ENCODE measurements at regions not wholly inside any gene's neighbourhood (a gene's known extent, or its start where the extent isn't known, plus 50 kb on each side); places are given as distances from the start of the nearest gene placed in this dataset.

- Histone ChIP-seq H3K27ac (ENCODE audit: insufficient read depth, low read depth, low read length) (no peak overlapping the region), H3K4me1 (ENCODE audit: control insufficient read depth, extremely low read depth, insufficient read depth, low read length) (no peaks in the 10 kb centered on the region), H3K4me3 (replicated peaks in 1 of 3; ENCODE audit: insufficient read depth in 1 of 3, low read depth in 1 of 3, low read length in 3 of 3) (no peak overlapping the region), H3K36me3 (ENCODE audit: control insufficient read depth in 2 of 2, extremely low read depth in 1 of 2, insufficient read depth in 2 of 2, low read length in 2 of 2) (no peaks in the 10 kb centered on the region), H3K9me1 (replicated peaks; ENCODE audit: control insufficient read depth, extremely low read depth, insufficient read depth, low read length) (no peaks in the 10 kb centered on the region), H3K9ac (replicated peaks; ENCODE audit: extremely low read depth, insufficient read depth, low read length) (no peak overlapping the region), H3K9me3 (replicated peaks; ENCODE audit: control insufficient read depth, insufficient read depth, low read length) (peaks cover 12% of the 10 kb centered on the region), H3K27me3 (ENCODE audit: control insufficient read depth in 2 of 2, insufficient read depth in 2 of 2, low read length in 2 of 2) (no peaks in the 10 kb centered on the region), H2AFZ (ENCODE audit: low read depth, low read length) (no peak overlapping the region), H3K79me2 (ENCODE audit: control insufficient read depth, insufficient read depth, low read length) (no peaks in the 10 kb centered on the region), H3K4me2 (ENCODE audit: insufficient read depth, low read length) (no peak overlapping the region), H4K20me1 (replicated peaks; ENCODE audit: control insufficient read depth, extremely low read depth, insufficient read depth, low read length) (no peaks in the 10 kb centered on the region)
- no TSS peak for BruUV-seq (replicated peaks)
- no peak for TF ChIP-seq MYC (IDR thresholded peaks at IDR 0.05; ENCODE audit: low read depth, low read length)
- no peak for TF ChIP-seq JUN (IDR thresholded peaks at IDR 0.05; ENCODE audit: borderline replicate concordance, insufficient read depth, insufficient read length, low read depth)
- TF ChIP-seq CTCF (IDR thresholded peaks at IDR 0.05; ENCODE audit: extremely low read depth in 1 of 2, insufficient read depth in 1 of 2, low read depth in 1 of 2, low read length in 2 of 2): no peak
- TF ChIP-seq POLR2A (IDR thresholded peaks at IDR 0.05; ENCODE audit: low read depth, low read length): no peak
- no peak for TF ChIP-seq FOS (IDR thresholded peaks at IDR 0.05; ENCODE audit: borderline replicate concordance, insufficient read depth, low read length)
- no peak for TF ChIP-seq POLR2AphosphoS5 (IDR thresholded peaks at IDR 0.05; ENCODE audit: insufficient read depth, low read depth, low read length)
- no peak for TF ChIP-seq MAX (IDR thresholded peaks at IDR 0.05; ENCODE audit: insufficient read depth, insufficient read length)
- no peak for TF ChIP-seq EZH2 (IDR thresholded peaks at IDR 0.05; ENCODE audit: borderline replicate concordance, low read depth, low read length, severe bottlenecking)
- TF ChIP-seq GATA2 (IDR thresholded peaks at IDR 0.05; ENCODE audit: insufficient read depth, insufficient read length, low read depth, low read length): no peak
- dilution Hi-C loops (cut with MboI; ENCODE audit: extremely low pct_ligation_motif_present, low sequenced_read_pairs): no loop called here
- CTCF ChIA-PET: no interaction called here
- FAIRE-seq (no peak), DNase-seq (ENCODE audit: low read depth, low spot score) (no peak)
- intact Hi-C loops (cut with micrococcal nuclease): no loop called here
- POLR2A ChIA-PET: no interaction called here
Measured at GRCh38 chr16:6517020-6517720, 815.5 kb upstream of the RBFOX1 start.
